D721Med (cell line): ENCODE measurements at regions not wholly inside any gene's neighbourhood (a gene's known extent, or its start where the extent isn't known, plus 50 kb on each side); places are given as distances from the start of the nearest gene placed in this dataset.

Source experiments
- DNase-seq: peaks from one replicate; pipeline ENCODE4 v3.0.0; 2011; ENCODE audit warnings: low spot score; ENCODE audit not compliant: insufficient read length
- FAIRE-seq: peaks from 2 replicates; lab custom pipeline; 2011; peaks lifted over from hg19 to GRCh38; lab: Jason Lieb, UNC
- CTCF ChIP-seq: IDR thresholded peaks from 2 replicates; pipeline ENCODE4 v1.5.1; 2012; ENCODE audit warnings: mild to moderate bottlenecking, control low read depth; ENCODE audit not compliant: insufficient read depth; ENCODE audit errors: missing control alignments

GRCh38 chr1:234842726-234843641 is 233.0 kb upstream of the IRF2BP2 start:
- DNase-seq (no peak), FAIRE-seq (no peak)
- TF ChIP-seq CTCF: no peak

GRCh38 chr1:234841710-234842231 is 231.8 kb upstream of the IRF2BP2 start:
- no peak for FAIRE-seq
- no peak for DNase-seq

GRCh38 chr1:234841281-234841680 is 231.3 kb upstream of the IRF2BP2 start:
- FAIRE-seq (no peak), DNase-seq (no peak)
- no peak for TF ChIP-seq CTCF

More at GRCh38 chr1:234841710-234842231, 231.8 kb upstream of the IRF2BP2 start:
- no peak for TF ChIP-seq CTCF

- no peak for FAIRE-seq
- DNase-seq: no peak
- no peak for TF ChIP-seq CTCF
These were observed 230.9 kb upstream of the IRF2BP2 start for GRCh38 chr1:234840843-234841242.

- DNase-seq: no peak
- TF ChIP-seq CTCF: no peak
- no peak for FAIRE-seq
These were observed 230.3 kb upstream of the IRF2BP2 start for GRCh38 chr1:234840253-234840652.

- no peak for TF ChIP-seq CTCF
- DNase-seq: no peak
- no peak for FAIRE-seq
These were observed 229.7 kb upstream of the IRF2BP2 start for GRCh38 chr1:234839663-234840062.

GRCh38 chr1:234838820-234839219 is 228.8 kb upstream of the IRF2BP2 start:
- no peak for TF ChIP-seq CTCF
- FAIRE-seq (no peak), DNase-seq (no peak)
